Naive thymus-derived CD4-positive, alpha-beta T cell (primary cell): ENCODE measurements at regions not wholly inside any gene's neighbourhood (a gene's known extent, or its start where the extent isn't known, plus 50 kb on each side); places are given as distances from the start of the nearest gene placed in this dataset.

Source experiments
- ATAC-seq: fragments of 150-1000 bp; cut with Tn5 transposase; 2 replicates; pipeline ENCODE4 v1.10.0; 2021; ENCODE audit warnings: mild to moderate bottlenecking, moderate library complexity
- CTCF ChIA-PET: fragments of 350-600 bp; sonication (Branson Sonifier 250); formaldehyde crosslinking; loops from one replicate; lab custom pipeline; 2021; ENCODE audit warnings: antibody characterized with exemption; lab: Charles Lee
- POLR2A ChIA-PET: fragments of 350-600 bp; sonication (Branson Sonifier 250); formaldehyde crosslinking; loops from one replicate; lab custom pipeline; 2021; ENCODE audit warnings: antibody characterized with exemption, inconsistent platforms; lab: Charles Lee
- DNase-seq, 9 donors: peaks; one replicate each; pipeline versions ENCODE4 v3.0.0 to v3.0.0-alpha.2; 2020 to 2022; ENCODE audit warnings: mixed read lengths in 1 of 9
- H3K27ac ChIP-seq: one replicate; pipeline ENCODE4 v1.7.0; 2013; ENCODE audit warnings: mild to moderate bottlenecking, low read depth, low read length, moderate library complexity
- H3K27me3 ChIP-seq, 2 donors: one replicate each; pipeline ENCODE4 v1.7.0; 2013; ENCODE audit warnings: low read length in 2 of 2, mild to moderate bottlenecking in 2 of 2, moderate library complexity in 2 of 2; ENCODE audit not compliant: control insufficient read depth in 2 of 2, insufficient read depth in 2 of 2
- H3K36me3 ChIP-seq, 3 experiments: 1 replicate in 2 of 3; 2 replicates in 1 of 3; pipeline ENCODE4 v1.7.0; 2013; ENCODE audit warnings: low read length in 3 of 3, mild to moderate bottlenecking in 3 of 3, moderate library complexity in 1 of 3; ENCODE audit not compliant: insufficient read depth in 3 of 3, control insufficient read depth in 2 of 3
- H3K4me1 ChIP-seq, 2 donors: one replicate each; pipeline ENCODE4 v1.7.0; 2013; ENCODE audit warnings: low read length in 2 of 2, mild to moderate bottlenecking in 2 of 2, moderate library complexity in 1 of 2; ENCODE audit not compliant: control insufficient read depth in 2 of 2, insufficient read depth in 2 of 2
- H3K4me3 ChIP-seq: 2 replicates; pipeline ENCODE4 v1.7.0; 2013; ENCODE audit warnings: mild to moderate bottlenecking, low read length
- H3K9me3 ChIP-seq, 3 experiments: 1 replicate in 2 of 3; 2 replicates in 1 of 3; pipeline ENCODE4 v1.7.0; 2013; ENCODE audit warnings: low read length in 3 of 3; ENCODE audit not compliant: control insufficient read depth in 2 of 3
- H3K27ac Mint-ChIP-seq, 9 donors: one replicate each; pipeline ENCODE4 v1.8.0; 2020 to 2022; ENCODE audit warnings: mixed read lengths in 9 of 9, mild to moderate bottlenecking in 8 of 9, moderate library complexity in 5 of 9, inconsistent platforms in 2 of 9
- H3K27me3 Mint-ChIP-seq, 5 donors: one replicate each; pipeline ENCODE4 v1.8.0; 2021 to 2022; ENCODE audit warnings: mixed read lengths in 5 of 5, mild to moderate bottlenecking in 1 of 5
- H3K36me3 Mint-ChIP-seq, 5 donors: one replicate each; pipeline ENCODE4 v1.8.0; 2020 to 2022; ENCODE audit warnings: mixed read lengths in 5 of 5, mild to moderate bottlenecking in 3 of 5, inconsistent platforms in 1 of 5
- H3K4me1 Mint-ChIP-seq, 7 donors: one replicate each; pipeline ENCODE4 v1.8.0; 2020 to 2022; ENCODE audit warnings: mixed read lengths in 7 of 7, mild to moderate bottlenecking in 3 of 7, inconsistent platforms in 1 of 7
- H3K4me3 Mint-ChIP-seq, 10 donors: one replicate each; pipeline ENCODE4 v1.8.0; 2020 to 2022; ENCODE audit warnings: mild to moderate bottlenecking in 10 of 10, mixed read lengths in 10 of 10, moderate library complexity in 6 of 10, inconsistent platforms in 2 of 10
- H3K9me3 Mint-ChIP-seq, 11 donors: one replicate each; pipeline ENCODE4 v1.8.0; 2020 to 2022; ENCODE audit warnings: mixed read lengths in 11 of 11, mild to moderate bottlenecking in 4 of 11, inconsistent platforms in 1 of 11, moderate library complexity in 1 of 11
- intact Hi-C, 2 donors: fragments of 100-400 bp; cut with micrococcal nuclease; formaldehyde crosslinking; loops; one replicate each; pipeline ENCODE4 v1.15.1; 2023

- H3K27me3 ChIP-seq: no peaks in the 10 kb centered on the region
- Mint-ChIP-seq H3K27me3 (peaks cover 0 to 4% (median 0%) of the 10 kb centered on the region in 5 donors), H3K4me1 (peaks cover 0 to 7% (median 4%) of the 10 kb centered on the region in 7 donors), H3K4me3 (no peak overlapping the region), H3K27ac (peak overlapping the region in 1 of 9 donors; percentile 32), H3K9me3 (peaks cover 0 to 2% (median 0%) of the 10 kb centered on the region in 11 donors), H3K36me3 (no peaks in the 10 kb centered on the region)
- H3K27ac ChIP-seq: no peak overlapping the region
- CTCF ChIA-PET: no interaction called here
- H3K9me3 ChIP-seq: no peaks in the 10 kb centered on the region
- POLR2A ChIA-PET: no interaction called here
- H3K36me3 ChIP-seq: no peaks in the 10 kb centered on the region
- DNase-seq (no peak), ATAC-seq (no peak)
- intact Hi-C loops: no loop called here
- H3K4me3 ChIP-seq: no peak overlapping the region
- H3K4me1 ChIP-seq: no peaks in the 10 kb centered on the region
Measured at GRCh38 chr7:85074-85882, 107.1 kb upstream of the FAM20C start.

- no peak for DNase-seq
- no peak for ATAC-seq
- Histone ChIP-seq H3K36me3 (no peaks in the 10 kb centered on the region), H3K4me3 (no peak overlapping the region), H3K9me3 (no peaks in the 10 kb centered on the region), H3K27me3 (no peaks in the 10 kb centered on the region), H3K27ac (no peak overlapping the region), H3K4me1 (no peaks in the 10 kb centered on the region)
- peaks cover 0 to 4% (median 0%) of the 10 kb centered on the region in 5 donors for H3K27me3 Mint-ChIP-seq
- CTCF ChIA-PET: no interaction called here
- POLR2A ChIA-PET: no interaction called here
- intact Hi-C loops: no loop called here
- H3K9me3 Mint-ChIP-seq: peaks cover 0 to 2% (median 0%) of the 10 kb centered on the region in 11 donors
- H3K36me3 Mint-ChIP-seq: no peaks in the 10 kb centered on the region
- no peak overlapping the region for H3K4me3 Mint-ChIP-seq
- H3K27ac Mint-ChIP-seq: no peak overlapping the region
- peaks cover 0 to 14% (median 9%) of the 10 kb centered on the region in 7 donors for H3K4me1 Mint-ChIP-seq
Measured at GRCh38 chr7:85883-86515, 106.4 kb upstream of the FAM20C start.

- no peaks in the 10 kb centered on the region for H3K36me3 ChIP-seq
- no peak for ATAC-seq
- H3K9me3 ChIP-seq: no peaks in the 10 kb centered on the region
- Mint-ChIP-seq H3K27me3 (no peaks in the 10 kb centered on the region), H3K27ac (no peak overlapping the region), H3K4me3 (no peak overlapping the region), H3K36me3 (no peaks in the 10 kb centered on the region), H3K4me1 (peaks cover 0 to 14% (median 9%) of the 10 kb centered on the region in 7 donors), H3K9me3 (peaks cover 0 to 2% (median 0%) of the 10 kb centered on the region in 11 donors)
- H3K27me3 ChIP-seq: no peaks in the 10 kb centered on the region
- ChIA-PET CTCF (no interaction called here), POLR2A (no interaction called here)
- no peak for DNase-seq
- no peaks in the 10 kb centered on the region for H3K4me1 ChIP-seq
- H3K27ac ChIP-seq: no peak overlapping the region
- H3K4me3 ChIP-seq: no peak overlapping the region
- intact Hi-C loops: no loop called here
Measured at GRCh38 chr7:86629-87028, 105.7 kb upstream of the FAM20C start.

- CTCF ChIA-PET: no interaction called here
- peaks cover 0 to under 1% (median 0%) of the 10 kb centered on the region in 5 donors for H3K27me3 Mint-ChIP-seq
Measured at GRCh38 chr7:87047-87446, 105.3 kb upstream of the FAM20C start.

GRCh38 chr7:87671-88070, 104.7 kb upstream of the FAM20C start:
- Histone ChIP-seq H3K27ac (no peak overlapping the region), H3K4me3 (no peak overlapping the region), H3K9me3 (no peaks in the 10 kb centered on the region), H3K4me1 (no peaks in the 10 kb centered on the region), H3K27me3 (no peaks in the 10 kb centered on the region), H3K36me3 (no peaks in the 10 kb centered on the region)
- POLR2A ChIA-PET: no interaction called here
- CTCF ChIA-PET: no interaction called here
- Mint-ChIP-seq H3K27me3 (peaks cover 0 to 6% (median 0%) of the 10 kb centered on the region in 5 donors), H3K36me3 (no peaks in the 10 kb centered on the region), H3K9me3 (peaks cover 0 to 2% (median 0%) of the 10 kb centered on the region in 11 donors), H3K4me1 (peaks cover 0 to 14% (median 9%) of the 10 kb centered on the region in 7 donors), H3K27ac (no peak overlapping the region), H3K4me3 (no peak overlapping the region)
- intact Hi-C loops: no loop called here
- no peak for DNase-seq
- ATAC-seq: no peak

More at GRCh38 chr7:87047-87446, 105.3 kb upstream of the FAM20C start:
- intact Hi-C loops: no loop called here
- DNase-seq (no peak), ATAC-seq (no peak)
- Histone ChIP-seq H3K4me3 (no peak overlapping the region), H3K9me3 (no peaks in the 10 kb centered on the region), H3K27me3 (no peaks in the 10 kb centered on the region), H3K36me3 (no peaks in the 10 kb centered on the region), H3K4me1 (no peaks in the 10 kb centered on the region), H3K27ac (no peak overlapping the region)
- POLR2A ChIA-PET: no interaction called here
- H3K27ac Mint-ChIP-seq: no peak overlapping the region
- H3K9me3 Mint-ChIP-seq: peaks cover 0 to 2% (median 0%) of the 10 kb centered on the region in 11 donors
- no peak overlapping the region for H3K4me3 Mint-ChIP-seq
- H3K36me3 Mint-ChIP-seq: no peaks in the 10 kb centered on the region
- H3K4me1 Mint-ChIP-seq: peaks cover 0 to 14% (median 9%) of the 10 kb centered on the region in 7 donors

GRCh38 chr7:88095-88926, 104.1 kb upstream of the FAM20C start:
- Mint-ChIP-seq H3K27me3 (peaks cover 0 to 7% (median 0%) of the 10 kb centered on the region in 5 donors), H3K4me3 (no peak overlapping the region), H3K4me1 (peaks cover 0 to 14% (median 9%) of the 10 kb centered on the region in 7 donors), H3K27ac (no peak overlapping the region), H3K9me3 (peaks cover 0 to 2% (median 0%) of the 10 kb centered on the region in 11 donors), H3K36me3 (no peaks in the 10 kb centered on the region)
- ATAC-seq (no peak), DNase-seq (no peak)
- POLR2A ChIA-PET: no interaction called here
- Histone ChIP-seq H3K27ac (no peak overlapping the region), H3K4me1 (no peaks in the 10 kb centered on the region), H3K4me3 (no peak overlapping the region), H3K9me3 (no peaks in the 10 kb centered on the region), H3K36me3 (no peaks in the 10 kb centered on the region), H3K27me3 (no peaks in the 10 kb centered on the region)
- CTCF ChIA-PET: no interaction called here
- intact Hi-C loops: no loop called here
